22Rv1 (cell line): ENCODE measurements at regions not wholly inside any gene's neighbourhood (a gene's known extent, or its start where the extent isn't known, plus 50 kb on each side); places are given as distances from the start of the nearest gene placed in this dataset.

Experiments
- ZFX ChIP-seq: fragments of 450-650 bp; IDR thresholded peaks from 2 replicates; pipeline ENCODE4 v1.6.1; 2017; ENCODE audit warnings: antibody characterized with exemption, borderline replicate concordance
- TF ChIP-seq, protein P1 (sequence below): fragments of 450-650 bp; IDR thresholded peaks from 2 replicates; pipeline ENCODE4 v1.5.1; 2017; ENCODE audit warnings: mild to moderate bottlenecking

DNA sequence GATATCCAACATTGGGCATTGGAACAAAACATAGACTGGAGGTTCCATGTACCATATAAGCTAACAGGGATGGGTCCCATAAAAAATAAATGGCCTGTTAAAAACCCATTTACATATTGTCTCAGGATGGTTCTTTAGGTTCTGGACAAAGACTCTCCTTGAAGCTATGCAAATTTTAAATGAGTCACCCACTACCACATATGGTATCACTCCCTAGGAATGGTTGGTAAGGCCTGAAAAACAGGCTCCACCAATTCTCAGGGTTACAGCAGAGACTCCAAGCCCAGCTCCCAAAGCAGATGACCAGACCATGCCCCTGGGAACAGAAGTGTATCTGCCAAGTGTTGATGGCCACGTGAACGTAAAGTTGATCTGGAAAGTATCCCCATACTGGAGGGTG lies 190.7 kb upstream of the SPHKAP start:
- TF ChIP-seq, protein P1, sequence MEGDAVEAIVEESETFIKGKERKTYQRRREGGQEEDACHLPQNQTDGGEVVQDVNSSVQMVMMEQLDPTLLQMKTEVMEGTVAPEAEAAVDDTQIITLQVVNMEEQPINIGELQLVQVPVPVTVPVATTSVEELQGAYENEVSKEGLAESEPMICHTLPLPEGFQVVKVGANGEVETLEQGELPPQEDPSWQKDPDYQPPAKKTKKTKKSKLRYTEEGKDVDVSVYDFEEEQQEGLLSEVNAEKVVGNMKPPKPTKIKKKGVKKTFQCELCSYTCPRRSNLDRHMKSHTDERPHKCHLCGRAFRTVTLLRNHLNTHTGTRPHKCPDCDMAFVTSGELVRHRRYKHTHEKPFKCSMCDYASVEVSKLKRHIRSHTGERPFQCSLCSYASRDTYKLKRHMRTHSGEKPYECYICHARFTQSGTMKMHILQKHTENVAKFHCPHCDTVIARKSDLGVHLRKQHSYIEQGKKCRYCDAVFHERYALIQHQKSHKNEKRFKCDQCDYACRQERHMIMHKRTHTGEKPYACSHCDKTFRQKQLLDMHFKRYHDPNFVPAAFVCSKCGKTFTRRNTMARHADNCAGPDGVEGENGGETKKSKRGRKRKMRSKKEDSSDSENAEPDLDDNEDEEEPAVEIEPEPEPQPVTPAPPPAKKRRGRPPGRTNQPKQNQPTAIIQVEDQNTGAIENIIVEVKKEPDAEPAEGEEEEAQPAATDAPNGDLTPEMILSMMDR = no peak
- TF ChIP-seq ZFX = no peak
